ENCODE measurements at regions not wholly inside any gene's neighbourhood (a gene's known extent, or its start where the extent isn't known, plus 50 kb on each side); places are given as distances from the start of the nearest gene placed in this dataset.

GRCh38 chr16:66203476-66203875 lies 163.0 kb upstream of the CDH5 start:
- Histone ChIP-seq H3K27me3 (ENCODE audit: control insufficient read depth, insufficient read depth, low read length) (no peaks in the 10 kb centered on the region), H3K4me3 (ENCODE audit: low read depth, low read length) (no peak overlapping the region), H3K36me3 (ENCODE audit: control insufficient read depth, insufficient read depth, low read length) (no peaks in the 10 kb centered on the region)
- no peak for TF ChIP-seq CTCF (IDR thresholded peaks at IDR 0.05; ENCODE audit: insufficient read depth, low read depth, low read length)
- CTCF ChIA-PET = no interaction called here
- DNase-seq (ENCODE audit: low read depth) = no peak
- POLR2A ChIA-PET = no interaction called here

DNA sequence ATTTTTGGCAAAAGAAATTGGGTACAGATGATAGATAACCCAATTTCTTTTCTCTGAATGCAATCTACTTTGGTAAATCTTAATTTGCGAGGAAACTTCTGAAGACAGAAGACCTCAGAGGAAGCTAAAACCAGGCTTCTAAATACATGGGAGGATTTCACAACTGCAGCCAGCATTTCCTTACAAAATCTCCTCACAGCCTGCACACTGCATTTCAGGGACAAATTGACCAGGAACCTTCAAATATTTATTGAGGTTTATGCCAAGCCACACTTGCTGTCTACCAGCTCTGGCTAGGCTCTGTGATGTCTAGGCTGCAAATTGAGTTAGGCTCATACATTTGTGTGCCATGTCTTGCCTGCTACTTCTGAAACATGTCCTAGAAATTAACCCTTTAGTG lies 167.3 kb upstream of the CDH5 start:
- DNase-seq (ENCODE audit: low read depth) = no peak
- ChIA-PET POLR2A (no interaction called here), CTCF (no interaction called here)
- Histone ChIP-seq H3K27me3 (ENCODE audit: control insufficient read depth, insufficient read depth, low read length) (no peaks in the 10 kb centered on the region; the same call in 1 of the 2 replicates), H3K36me3 (ENCODE audit: control insufficient read depth, insufficient read depth, low read length) (no peaks in the 10 kb centered on the region), H3K4me3 (ENCODE audit: low read depth, low read length) (no peak overlapping the region)
- TF ChIP-seq CTCF (IDR thresholded peaks at IDR 0.05; ENCODE audit: insufficient read depth, low read depth, low read length) = no peak

GRCh38 chr16:66198641-66199040 lies 167.8 kb upstream of the CDH5 start:
- POLR2A ChIA-PET = no interaction called here
- no peak for DNase-seq (ENCODE audit: low read depth)
- H3K27me3 ChIP-seq (ENCODE audit: control insufficient read depth, insufficient read depth, low read length) = no peaks in the 10 kb centered on the region; the same call in 1 of the 2 replicates
- H3K4me3 ChIP-seq (ENCODE audit: low read depth, low read length) = no peak overlapping the region
- no peaks in the 10 kb centered on the region for H3K36me3 ChIP-seq (ENCODE audit: control insufficient read depth, insufficient read depth, low read length)
- CTCF ChIA-PET = no interaction called here
- TF ChIP-seq CTCF (IDR thresholded peaks at IDR 0.05; ENCODE audit: insufficient read depth, low read depth, low read length) = no peak

GRCh38 chr16:66197668-66198278 lies 168.7 kb upstream of the CDH5 start:
- ChIA-PET POLR2A (no interaction called here), CTCF (no interaction called here)
- no peaks in the 10 kb centered on the region; the same call in 1 of the 2 replicates for H3K27me3 ChIP-seq (ENCODE audit: control insufficient read depth, insufficient read depth, low read length)
- no peak for DNase-seq (ENCODE audit: low read depth)
- H3K4me3 ChIP-seq (ENCODE audit: low read depth, low read length) = no peak overlapping the region
- TF ChIP-seq CTCF (IDR thresholded peaks at IDR 0.05; ENCODE audit: insufficient read depth, low read depth, low read length) = no peak
- no peaks in the 10 kb centered on the region for H3K36me3 ChIP-seq (ENCODE audit: control insufficient read depth, insufficient read depth, low read length)

GRCh38 chr16:66196770-66197169 lies 169.7 kb upstream of the CDH5 start:
- H3K27me3 ChIP-seq (ENCODE audit: control insufficient read depth, insufficient read depth, low read length) = no peaks in the 10 kb centered on the region; the same call in 1 of the 2 replicates
- no peak for TF ChIP-seq CTCF (IDR thresholded peaks at IDR 0.05; ENCODE audit: insufficient read depth, low read depth, low read length)
- H3K4me3 ChIP-seq (ENCODE audit: low read depth, low read length) = no peak overlapping the region
- POLR2A ChIA-PET = no interaction called here
- CTCF ChIA-PET = no interaction called here
- DNase-seq (ENCODE audit: low read depth) = no peak
- no peaks in the 10 kb centered on the region for H3K36me3 ChIP-seq (ENCODE audit: control insufficient read depth, insufficient read depth, low read length)
